GM19238 (cell line): ENCODE measurements at regions not wholly inside any gene's neighbourhood (a gene's known extent, or its start where the extent isn't known, plus 50 kb on each side); places are given as distances from the start of the nearest gene placed in this dataset.

Experiments used
- DNase-seq: peaks from one replicate; pipeline ENCODE4 v3.0.0; 2011; ENCODE audit warnings: low spot score; ENCODE audit not compliant: insufficient read length

- DNase-seq: no peak
Measured at GRCh38 chr13:40208517-40208916, 457.9 kb downstream of the FOXO1 start.

- DNase-seq: no peak
Measured at GRCh38 chr13:40210865-40211585, 455.4 kb downstream of the FOXO1 start.

GRCh38 chr13:40211586-40211968 is 454.9 kb downstream of the FOXO1 start:
- DNase-seq: no peak

- no peak for DNase-seq
Measured at GRCh38 chr13:40213779-40214178, 452.7 kb downstream of the FOXO1 start.

GRCh38 chr13:40215311-40215710 is 451.1 kb downstream of the FOXO1 start:
- no peak for DNase-seq

- no peak for DNase-seq
Measured at GRCh38 chr13:40215747-40216146, 450.7 kb downstream of the FOXO1 start.

- DNase-seq: no peak
Measured at GRCh38 chr13:40217675-40218074, 448.8 kb downstream of the FOXO1 start.

- DNase-seq: no peak
Measured at GRCh38 chr13:40220299-40220935, 446.0 kb downstream of the FOXO1 start.

- DNase-seq: no peak
Measured at GRCh38 chr13:40221131-40221459, 445.3 kb downstream of the FOXO1 start.

- DNase-seq: no peak
Measured at GRCh38 chr13:40221460-40222201, 444.8 kb downstream of the FOXO1 start.

GRCh38 chr13:40223585-40223984 is 442.9 kb downstream of the FOXO1 start:
- no peak for DNase-seq

- no peak for DNase-seq
Measured at GRCh38 chr13:40228496-40228895, 437.9 kb downstream of the FOXO1 start.

- DNase-seq: no peak
Measured at GRCh38 chr13:40228990-40229389, 437.5 kb downstream of the FOXO1 start.

GRCh38 chr13:40230833-40231266 is 435.6 kb downstream of the FOXO1 start:
- no peak for DNase-seq

- no peak for DNase-seq
Measured at GRCh38 chr13:40231311-40231710, 435.1 kb downstream of the FOXO1 start.

- no peak for DNase-seq
Measured at GRCh38 chr13:40231751-40232150, 434.7 kb downstream of the FOXO1 start.

- no peak for DNase-seq
Measured at GRCh38 chr13:40232311-40233040, 434.0 kb downstream of the FOXO1 start.

- no peak for DNase-seq
Measured at GRCh38 chr13:40233731-40234195, 432.7 kb downstream of the FOXO1 start.

GRCh38 chr13:40235160-40235796 is 431.2 kb downstream of the FOXO1 start:
- DNase-seq: no peak

- DNase-seq: no peak
Measured at GRCh38 chr13:40236566-40237168, 429.8 kb downstream of the FOXO1 start.

GRCh38 chr13:40238761-40239160 is 427.7 kb downstream of the FOXO1 start:
- no peak for DNase-seq
